ENCODE measurements at regions not wholly inside any gene's neighbourhood (a gene's known extent, or its start where the extent isn't known, plus 50 kb on each side); places are given as distances from the start of the nearest gene placed in this dataset.
"Not testable (repeated sequence)": the region's sequence is repeated elsewhere in the genome, so short reads cannot be mapped to it uniquely, and the experiment has no call there.

DNA sequence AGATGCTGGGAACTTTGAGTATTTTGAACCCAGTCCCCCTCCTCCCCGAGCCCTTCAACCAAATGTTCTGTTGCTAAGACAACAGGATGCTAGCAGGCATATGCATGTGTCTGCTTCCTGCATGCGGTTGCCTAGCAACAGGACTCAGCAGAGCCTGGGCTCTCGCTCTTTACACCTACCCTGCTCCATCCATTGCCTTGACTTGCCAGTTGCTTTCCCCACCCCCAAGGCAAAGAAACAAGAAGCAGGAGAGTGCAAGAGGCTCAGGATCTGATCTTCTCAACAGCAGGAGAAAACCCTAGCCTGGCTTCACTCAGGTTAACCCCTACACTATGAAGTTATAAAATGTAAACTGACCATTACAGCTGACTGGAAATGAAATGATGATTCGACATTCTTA, 393.0 kb downstream of the IGSF11 start:
- DNase-seq = peak; percentile 90

GRCh38 chr3:118671192-118671591, 363.5 kb downstream of the IGSF11 start:
- DNase-seq = no peak

- DNase-seq = no peak
Measured at GRCh38 chr3:118675305-118675704, 359.3 kb downstream of the IGSF11 start.

GRCh38 chr3:118678663-118679062, 356.0 kb downstream of the IGSF11 start:
- DNase-seq = not testable (repeated sequence)

GRCh38 chr3:118682921-118683320, 351.7 kb downstream of the IGSF11 start:
- no peak for DNase-seq

DNA sequence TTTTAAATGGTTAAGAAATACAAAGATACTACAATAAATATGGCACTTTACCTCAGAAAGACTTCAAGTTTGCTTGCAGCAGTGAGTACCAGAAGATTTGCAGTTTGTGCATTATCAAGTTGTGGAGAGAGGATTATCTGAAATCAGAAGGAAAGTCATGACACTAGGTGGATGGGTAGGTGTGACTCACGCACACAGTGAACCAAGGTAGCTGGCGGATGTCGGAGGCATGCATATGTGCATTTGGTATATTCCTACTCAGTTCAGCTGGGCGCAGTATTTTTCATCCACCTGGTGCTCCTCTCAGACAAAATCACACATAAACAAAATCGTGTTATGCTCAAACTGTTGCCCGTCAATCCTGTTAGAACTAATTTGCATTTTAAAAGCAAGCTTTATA, 351.0 kb downstream of the IGSF11 start:
- no peak for DNase-seq

GRCh38 chr3:118688396-118688884, 346.2 kb downstream of the IGSF11 start:
- no peak for DNase-seq

DNA sequence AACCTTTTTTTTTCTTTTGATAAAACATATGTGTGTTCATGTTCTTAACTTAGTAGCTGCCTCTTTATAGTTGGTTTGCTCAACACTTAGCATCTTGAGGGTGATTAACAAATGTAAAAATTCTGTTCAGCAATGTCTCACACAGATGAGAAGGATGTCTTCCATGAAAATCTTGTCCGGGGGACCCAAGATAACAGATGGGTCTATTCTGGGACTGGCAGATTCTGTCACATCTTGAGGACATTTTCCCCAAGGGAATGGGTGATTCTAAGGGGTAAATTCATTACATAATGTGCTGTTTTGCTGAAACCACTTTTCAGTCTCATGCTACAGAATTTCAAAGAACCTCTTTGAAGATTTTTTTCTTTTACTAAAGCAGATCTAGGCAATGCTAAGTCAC, 342.2 kb downstream of the IGSF11 start:
- no peak for DNase-seq

- no peak for DNase-seq
Measured at GRCh38 chr3:118705487-118706219, 329.0 kb downstream of the IGSF11 start.

DNA sequence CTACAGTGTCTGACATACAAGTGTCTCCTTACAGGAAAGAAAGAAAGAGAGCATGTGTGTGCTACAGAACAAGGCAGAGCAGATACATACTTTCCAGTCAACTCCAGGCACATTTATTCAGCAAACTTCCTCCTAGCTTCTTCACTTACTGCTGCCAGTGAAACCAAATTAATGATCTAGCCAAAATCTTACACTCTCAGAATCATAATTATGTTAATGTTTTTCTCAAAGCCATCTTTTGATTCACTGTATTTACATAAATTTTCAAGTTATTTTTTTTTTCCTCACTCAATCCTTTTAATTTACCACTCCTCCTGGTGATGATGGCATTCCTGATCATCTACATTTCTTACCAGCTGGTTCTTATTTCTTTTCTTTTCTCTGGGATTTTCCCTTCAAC, 326.7 kb downstream of the IGSF11 start:
- DNase-seq = no peak

- no peak for DNase-seq
Measured at GRCh38 chr3:118710532-118710931, 324.1 kb downstream of the IGSF11 start.

DNA sequence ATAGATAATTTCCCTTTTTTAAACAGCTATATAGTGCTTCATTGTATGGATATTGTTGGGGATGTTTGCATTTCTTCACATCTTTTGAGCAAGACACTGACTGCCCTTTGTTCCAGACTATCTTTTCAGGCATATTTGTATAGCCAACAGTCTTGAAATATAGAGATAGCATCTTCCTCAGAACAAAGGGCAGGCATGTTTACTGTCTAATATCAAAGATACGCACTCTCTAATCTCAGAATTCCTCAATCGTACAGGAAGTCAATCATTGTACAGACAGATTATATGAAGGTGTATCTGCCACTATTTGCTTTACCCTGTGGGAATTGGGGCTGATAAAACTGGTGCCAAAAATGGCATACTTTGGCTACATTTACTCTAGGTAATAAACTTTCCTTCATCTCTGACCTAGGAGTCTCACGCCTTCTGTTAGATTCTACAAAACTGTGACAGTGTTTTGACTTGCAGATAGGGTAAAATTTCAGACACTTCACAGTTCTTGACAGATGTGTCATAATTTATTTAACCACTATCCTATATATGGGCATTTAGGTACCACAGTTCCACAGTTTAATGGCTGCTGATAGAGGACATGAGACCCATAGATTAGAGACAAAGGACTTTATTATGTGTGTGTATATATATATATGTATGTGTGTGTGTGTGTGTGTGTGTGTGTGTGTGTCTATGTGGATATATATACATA, 321.0 kb downstream of the IGSF11 start:
- DNase-seq = no peak

DNA sequence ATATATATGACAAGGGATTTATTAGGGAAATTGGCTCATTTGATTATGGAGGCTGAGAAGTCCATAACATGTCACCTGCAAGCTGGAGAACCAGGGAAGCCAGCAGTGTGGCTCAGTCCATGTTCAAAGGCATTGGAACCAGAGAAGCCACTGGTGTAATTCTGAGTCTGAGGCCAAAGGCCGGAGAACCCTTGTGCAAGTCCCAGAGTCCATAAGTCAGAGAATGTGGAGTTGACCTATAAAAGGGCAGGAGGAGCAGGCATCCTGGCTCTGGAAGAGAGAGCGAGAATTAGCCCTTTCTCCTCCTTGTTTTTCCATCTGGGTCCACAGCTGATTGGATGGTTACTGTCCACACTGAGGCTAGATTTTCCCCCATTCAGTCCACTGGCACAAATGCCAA, 319.8 kb downstream of the IGSF11 start:
- DNase-seq = no peak

DNA sequence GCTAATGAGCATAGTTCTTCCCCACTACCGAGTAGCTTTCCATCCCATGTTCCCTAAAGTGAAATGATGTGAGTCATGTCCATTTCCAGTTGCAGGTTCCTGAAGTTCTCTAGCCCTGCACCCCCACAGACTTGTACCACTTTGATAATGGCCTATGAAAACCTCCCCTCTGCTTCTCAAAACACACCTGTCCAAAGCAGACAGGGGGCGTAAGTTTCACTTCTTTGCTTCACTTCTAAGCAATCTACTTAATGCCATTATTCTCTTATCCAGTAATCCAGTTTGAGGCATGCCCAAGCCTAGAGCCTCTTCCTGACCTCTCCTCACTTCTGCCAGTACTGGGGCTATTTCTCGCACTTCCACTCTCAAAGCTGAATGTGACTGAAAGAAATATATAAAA, 305.1 kb downstream of the IGSF11 start:
- DNase-seq = no peak

GRCh38 chr3:118734664-118735063, 300.0 kb downstream of the IGSF11 start:
- DNase-seq = no peak

DNA sequence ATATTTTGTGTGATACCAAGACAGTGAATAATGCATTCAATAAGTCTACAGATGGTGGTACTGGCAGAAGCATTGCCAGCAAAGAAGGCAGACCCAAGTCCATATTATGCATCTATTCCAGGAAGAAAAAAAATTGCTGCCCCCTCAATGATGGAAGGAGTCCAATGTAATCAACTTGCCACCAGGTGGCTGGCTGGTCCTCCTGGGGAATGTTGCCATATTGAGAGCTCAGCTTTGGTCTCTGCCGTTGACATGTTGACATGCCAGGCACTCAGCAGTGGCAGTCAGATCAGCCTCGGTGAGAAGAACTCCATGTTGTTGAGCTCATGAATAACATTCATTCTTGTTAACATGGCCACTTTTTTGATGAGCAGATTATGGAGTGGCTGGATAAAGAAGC, 298.5 kb downstream of the IGSF11 start:
- no peak for DNase-seq

DNA sequence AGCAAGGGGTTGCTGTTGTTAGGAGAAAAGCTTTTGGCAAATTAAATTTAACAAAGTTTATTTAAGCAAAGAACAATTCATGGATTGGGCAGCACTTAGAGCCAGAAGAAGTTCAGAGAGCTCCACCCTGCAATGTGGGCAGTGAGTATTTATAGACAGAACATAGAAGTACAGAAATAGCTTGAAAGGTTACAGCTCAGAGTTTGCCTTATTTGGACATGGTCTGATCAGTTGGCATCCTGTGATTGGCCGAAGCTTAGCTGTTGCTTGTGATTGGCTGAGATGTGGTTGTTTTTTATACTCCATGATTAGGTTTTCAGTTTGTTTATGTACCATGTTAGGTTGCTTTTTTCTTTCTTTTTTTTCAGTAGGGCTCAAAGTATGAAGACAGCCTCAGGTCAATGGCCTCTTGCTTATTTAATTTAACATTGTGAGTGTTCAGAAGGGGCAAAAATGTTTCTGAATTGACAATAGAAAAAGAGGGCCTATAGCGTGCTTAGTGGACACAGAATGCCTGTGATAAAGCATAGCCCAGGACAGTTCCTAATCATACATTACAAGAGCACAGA, 293.8 kb downstream of the IGSF11 start:
- DNase-seq = no peak

DNA sequence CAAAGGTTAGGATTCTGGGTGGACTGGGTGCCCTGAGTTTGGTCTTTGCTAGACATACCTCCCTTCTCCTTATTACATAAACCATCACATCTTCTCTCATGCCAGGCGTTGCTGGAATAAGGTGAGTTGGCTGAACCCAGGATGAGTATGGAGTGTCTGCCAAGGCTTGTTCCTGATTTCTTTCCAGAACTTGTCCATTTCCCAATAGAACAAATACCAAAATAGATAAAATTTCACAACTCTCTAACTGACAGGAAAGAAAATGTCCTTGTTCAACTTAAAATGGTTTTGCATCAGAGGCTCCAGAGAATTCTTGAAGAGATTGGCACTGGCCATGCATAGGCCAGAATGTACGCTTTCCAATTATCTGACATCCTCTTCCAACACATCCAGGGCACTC, 291.9 kb downstream of the IGSF11 start:
- DNase-seq = no peak

- DNase-seq = no peak
Measured at GRCh38 chr3:118744186-118744585, 290.5 kb downstream of the IGSF11 start.

- no peak for DNase-seq
Measured at GRCh38 chr3:118754406-118755252, 280.0 kb downstream of the IGSF11 start.

- no peak for DNase-seq
Measured at GRCh38 chr3:118755253-118755801, 279.3 kb downstream of the IGSF11 start.

DNA sequence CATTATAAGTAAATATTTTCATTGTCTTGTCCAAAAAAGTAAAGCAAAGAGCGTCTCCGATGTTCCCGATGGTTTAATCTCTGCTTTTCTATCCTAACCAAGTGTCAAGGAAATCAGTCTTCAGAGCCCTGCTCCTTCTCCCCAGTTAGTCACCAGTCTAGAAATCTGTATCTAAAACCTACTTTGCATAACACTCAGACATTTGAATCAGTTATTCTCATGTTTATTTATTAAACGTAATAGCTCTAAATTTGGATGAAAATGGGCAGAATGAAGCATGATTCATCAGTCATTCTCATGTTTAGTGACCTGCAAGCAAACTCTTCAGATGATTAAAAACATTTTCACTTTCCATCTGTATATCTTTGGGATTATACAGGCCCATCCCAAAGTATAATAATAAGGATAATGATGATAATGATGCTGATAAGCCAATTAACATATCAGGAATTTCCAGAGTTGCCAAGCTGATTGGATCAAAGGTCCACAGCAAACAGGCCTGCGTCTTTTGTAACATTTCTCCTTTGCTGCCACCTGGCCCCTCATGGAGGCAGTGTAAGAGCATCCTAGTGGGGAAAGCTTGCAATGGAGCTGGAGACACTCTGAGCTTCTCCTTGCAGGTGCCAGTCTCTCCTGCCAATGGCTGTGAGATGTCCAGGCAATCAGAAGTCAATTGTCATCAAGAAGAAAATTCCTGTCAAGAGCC, 273.9 kb downstream of the IGSF11 start:
- peak; percentile 8 for DNase-seq
